Psoas muscle (tissue), 7 donors: ENCODE measurements at regions not wholly inside any gene's neighbourhood (a gene's known extent, or its start where the extent isn't known, plus 50 kb on each side); places are given as distances from the start of the nearest gene placed in this dataset.

ENCODE experiments used
- ATAC-seq, 4 donors: fragments of 200-7000 bp; cut with Tn5 transposase; one replicate each; pipeline ENCODE4 v1.9.1; 2020; ENCODE audit warnings: moderate library complexity in 3 of 4, mild to moderate bottlenecking in 2 of 4
- DNase-seq, 2 donors: peaks; one replicate each; pipeline ENCODE4 v3.0.0-alpha.2; 2020
- H3K27ac ChIP-seq: fragments of 200-600 bp; one replicate; pipeline ENCODE4 v1.8.0; 2022
- H3K27me3 ChIP-seq, 3 donors: fragments of 200-600 bp in 1 of 3; one replicate each; pipeline versions ENCODE4 v1.6.1 to v1.8.0; 2013 to 2022; ENCODE audit warnings: low read length in 2 of 3, mild to moderate bottlenecking in 2 of 3, moderate library complexity in 1 of 3; ENCODE audit not compliant: insufficient read depth in 3 of 3
- H3K36me3 ChIP-seq, 2 donors: fragments of 200-600 bp in 1 of 2; one replicate each; pipeline versions ENCODE4 v1.6.1 to v1.8.0; 2013 to 2022; ENCODE audit warnings: low read depth in 1 of 2, mild to moderate bottlenecking in 1 of 2, moderate library complexity in 1 of 2; ENCODE audit not compliant: insufficient read depth in 1 of 2
- H3K4me1 ChIP-seq: fragments of 200-600 bp; one replicate; pipeline ENCODE4 v1.8.0; 2022
- H3K4me3 ChIP-seq: fragments of 200-600 bp; one replicate; pipeline ENCODE4 v1.8.0; 2022; ENCODE audit warnings: mild to moderate bottlenecking
- H3K9me3 ChIP-seq: fragments of 200-600 bp; one replicate; pipeline ENCODE4 v1.8.0; 2022
- CTCF ChIP-seq: fragments of 200-600 bp; IDR thresholded peaks from one replicate; pipeline ENCODE4 v1.8.0; 2022; ENCODE audit warnings: antibody characterized with exemption
- WGBS, 3 donors: extraction: QIAGEN DNeasy Blood & Tissue Kit; methylation state at CpG; one replicate each; pipeline versions ENCODE4 v1.1.6 to v1.1.7; 2013; 5-methylcytosine and 5-hydroxymethylcytosine counted together
- intact Hi-C, 2 donors: fragments of 100-400 bp; cut with DNase I; formaldehyde crosslinking; loops; one replicate each; pipeline versions ENCODE4 v1.11.0 to v1.14.2; 2022
- donor health status: healthy with polysubstance abuse.
- donor health status: DM: no; HTN: no; CAD: no; lungs with moderate emphysema.
- donor health status: Bipolar disorder and iron deficiency.
- donor health status: healthy.
- donor health status: DM: yes; HTN: yes; CAD: no.
- donor health status: DM: no; HTN: no; CAD: no.
- donor health status: DM: yes; HTN: yes; CAD: no.

- H3K27ac ChIP-seq: no peak overlapping the region
- H3K9me3 ChIP-seq: no peaks in the 10 kb centered on the region
- no peak for TF ChIP-seq CTCF
- H3K4me3 ChIP-seq: no peak overlapping the region
- intact Hi-C loops: no loop called here
- H3K27me3 ChIP-seq: no peaks in the 10 kb centered on the region
- no peaks in the 10 kb centered on the region for H3K36me3 ChIP-seq
- 86 to 93% (median 86%) methylated on average over 2 of the region's 2 CpGs for WGBS, 3 donors
- H3K4me1 ChIP-seq: no peaks in the 10 kb centered on the region
- DNase-seq: no peak
- no peak for ATAC-seq
Observed at GRCh38 chr2:83176539-83176938, 1282.5 kb downstream of the SUCLG1 start.

- DNase-seq (no peak), ATAC-seq (no peak)
- Histone ChIP-seq H3K4me1 (no peaks in the 10 kb centered on the region), H3K27ac (no peak overlapping the region), H3K36me3 (no peaks in the 10 kb centered on the region), H3K9me3 (no peaks in the 10 kb centered on the region), H3K27me3 (no peaks in the 10 kb centered on the region), H3K4me3 (no peak overlapping the region)
- 68 to 78% (median 77%) methylated on average over 2 of the region's 2 CpGs for WGBS, 3 donors
- TF ChIP-seq CTCF: no peak
- intact Hi-C loops: no loop called here
Observed at GRCh38 chr2:83172841-83173240, 1286.2 kb downstream of the SUCLG1 start.

- ATAC-seq (no peak), DNase-seq (no peak)
- intact Hi-C loops: no loop called here
- no peak for TF ChIP-seq CTCF
- Histone ChIP-seq H3K4me3 (no peak overlapping the region), H3K27me3 (no peaks in the 10 kb centered on the region), H3K27ac (no peak overlapping the region), H3K36me3 (no peaks in the 10 kb centered on the region), H3K9me3 (no peaks in the 10 kb centered on the region), H3K4me1 (no peaks in the 10 kb centered on the region)
- WGBS, 3 donors: 93 to 97% (median 94%) methylated on average over 2 of the region's 2 CpGs
Observed at GRCh38 chr2:83168377-83168776, 1290.7 kb downstream of the SUCLG1 start.

GRCh38 chr2:83162421-83162820 is 1296.7 kb downstream of the SUCLG1 start:
- Histone ChIP-seq H3K27ac (no peak overlapping the region), H3K27me3 (no peaks in the 10 kb centered on the region), H3K4me3 (no peak overlapping the region), H3K36me3 (no peaks in the 10 kb centered on the region), H3K4me1 (no peaks in the 10 kb centered on the region), H3K9me3 (no peaks in the 10 kb centered on the region)
- no peak for DNase-seq
- no peak for ATAC-seq
- intact Hi-C loops: no loop called here
- 83 to 91% (median 84%) methylated on average over 3 of the region's 3 CpGs for WGBS, 3 donors
- TF ChIP-seq CTCF: no peak

GRCh38 chr2:83160571-83160970 is 1298.5 kb downstream of the SUCLG1 start:
- TF ChIP-seq CTCF: no peak
- Histone ChIP-seq H3K36me3 (no peaks in the 10 kb centered on the region), H3K4me3 (no peak overlapping the region), H3K9me3 (no peaks in the 10 kb centered on the region), H3K27me3 (no peaks in the 10 kb centered on the region), H3K4me1 (no peaks in the 10 kb centered on the region), H3K27ac (no peak overlapping the region)
- ATAC-seq (no peak), DNase-seq (no peak)
- 87 to 91% (median 88%) methylated on average over 3 of the region's 3 CpGs for WGBS, 3 donors
- intact Hi-C loops: no loop called here
